Nephron progenitor cell (in vitro differentiated cells): ENCODE measurements at regions not wholly inside any gene's neighbourhood (a gene's known extent, or its start where the extent isn't known, plus 50 kb on each side); places are given as distances from the start of the nearest gene placed in this dataset.

ENCODE experiments used
- DNase-seq: peaks from one replicate; pipeline ENCODE4 v3.0.0; 2021
- H3K27ac Mint-ChIP-seq: 2 replicates; pipeline ENCODE4 v1.8.0; 2021; ENCODE audit warnings: mild to moderate bottlenecking, moderate library complexity, mixed read lengths
- H3K27me3 Mint-ChIP-seq: 2 replicates; pipeline ENCODE4 v1.8.0; 2021; ENCODE audit warnings: mild to moderate bottlenecking, low read depth, mixed read lengths; ENCODE audit not compliant: poor library complexity
- H3K36me3 Mint-ChIP-seq: 2 replicates; pipeline ENCODE4 v1.8.0; 2021; ENCODE audit warnings: low read depth, mixed read lengths
- H3K4me1 Mint-ChIP-seq: 2 replicates; pipeline ENCODE4 v1.8.0; 2021; ENCODE audit warnings: mixed read lengths
- H3K4me3 Mint-ChIP-seq: 2 replicates; pipeline ENCODE4 v1.8.0; 2021; ENCODE audit warnings: mild to moderate bottlenecking, moderate library complexity, mixed read lengths
- H3K9me3 Mint-ChIP-seq: 2 replicates; pipeline ENCODE4 v1.8.0; 2021; ENCODE audit warnings: mild to moderate bottlenecking, moderate library complexity, mixed read lengths
- TF ChIP-seq, protein P1 (sequence below): fragments of 200-600 bp; sonication (generic); IDR thresholded peaks from 2 replicates; pipeline ENCODE4 v1.5.0; 2021; ENCODE audit warnings: antibody characterized with exemption

DNA sequence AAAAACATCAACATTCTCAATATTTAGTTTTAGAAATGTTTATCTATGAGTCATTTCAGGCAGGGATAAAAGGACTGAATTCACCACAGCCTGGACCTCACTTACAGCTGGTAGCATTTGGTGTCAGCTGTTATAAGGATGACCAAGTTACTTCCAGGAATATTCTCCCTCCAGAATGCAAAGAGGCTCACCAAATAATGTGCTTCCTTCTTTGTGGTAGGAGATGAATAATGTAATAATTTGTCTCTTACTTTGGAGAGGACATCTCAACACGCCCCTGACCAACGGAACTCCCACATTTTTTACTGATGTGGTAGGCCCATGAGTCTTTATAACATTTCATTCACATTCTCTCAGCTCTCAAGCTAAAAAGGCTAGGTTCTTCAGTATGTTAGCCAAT lies 825.9 kb upstream of the GRAMD2B start:
- TF ChIP-seq, protein P1, sequence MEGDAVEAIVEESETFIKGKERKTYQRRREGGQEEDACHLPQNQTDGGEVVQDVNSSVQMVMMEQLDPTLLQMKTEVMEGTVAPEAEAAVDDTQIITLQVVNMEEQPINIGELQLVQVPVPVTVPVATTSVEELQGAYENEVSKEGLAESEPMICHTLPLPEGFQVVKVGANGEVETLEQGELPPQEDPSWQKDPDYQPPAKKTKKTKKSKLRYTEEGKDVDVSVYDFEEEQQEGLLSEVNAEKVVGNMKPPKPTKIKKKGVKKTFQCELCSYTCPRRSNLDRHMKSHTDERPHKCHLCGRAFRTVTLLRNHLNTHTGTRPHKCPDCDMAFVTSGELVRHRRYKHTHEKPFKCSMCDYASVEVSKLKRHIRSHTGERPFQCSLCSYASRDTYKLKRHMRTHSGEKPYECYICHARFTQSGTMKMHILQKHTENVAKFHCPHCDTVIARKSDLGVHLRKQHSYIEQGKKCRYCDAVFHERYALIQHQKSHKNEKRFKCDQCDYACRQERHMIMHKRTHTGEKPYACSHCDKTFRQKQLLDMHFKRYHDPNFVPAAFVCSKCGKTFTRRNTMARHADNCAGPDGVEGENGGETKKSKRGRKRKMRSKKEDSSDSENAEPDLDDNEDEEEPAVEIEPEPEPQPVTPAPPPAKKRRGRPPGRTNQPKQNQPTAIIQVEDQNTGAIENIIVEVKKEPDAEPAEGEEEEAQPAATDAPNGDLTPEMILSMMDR: no peak
- no peak for DNase-seq

DNA sequence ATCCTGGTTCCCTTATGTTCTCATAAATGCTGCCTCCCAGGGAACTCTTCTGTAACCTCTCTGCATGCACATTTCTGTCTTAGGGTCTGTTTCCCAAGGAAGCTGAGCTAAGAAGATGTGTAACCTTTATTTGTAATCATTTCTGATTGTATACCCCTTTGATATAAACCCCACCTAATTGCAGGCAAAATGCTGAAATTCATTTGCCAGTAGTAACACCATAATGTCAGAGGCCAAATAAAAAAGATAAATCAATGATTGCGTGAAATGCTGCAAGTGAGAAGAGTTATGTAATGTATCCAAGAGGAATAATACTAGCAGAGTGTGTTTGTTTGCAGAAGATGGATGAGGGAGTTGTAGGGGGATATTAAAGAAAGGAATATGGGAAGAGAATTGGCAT lies 822.6 kb upstream of the GRAMD2B start:
- peaks cover 10% of the 10 kb centered on the region for H3K4me1 Mint-ChIP-seq
- TF ChIP-seq, protein P1: no peak
- H3K4me3 Mint-ChIP-seq: no peak overlapping the region
- H3K27me3 Mint-ChIP-seq: no peaks in the 10 kb centered on the region
- no peaks in the 10 kb centered on the region for H3K36me3 Mint-ChIP-seq
- H3K9me3 Mint-ChIP-seq: peaks cover 1% of the 10 kb centered on the region
- no peak for DNase-seq
- H3K27ac Mint-ChIP-seq: no peak overlapping the region

More for the DNA sequence above, 825.9 kb upstream of the GRAMD2B start:
- Mint-ChIP-seq H3K27me3 (no peaks in the 10 kb centered on the region), H3K36me3 (no peaks in the 10 kb centered on the region), H3K9me3 (no peaks in the 10 kb centered on the region), H3K4me1 (peaks cover 4% of the 10 kb centered on the region), H3K4me3 (no peak overlapping the region), H3K27ac (peak overlapping the region; percentile 65)

DNA sequence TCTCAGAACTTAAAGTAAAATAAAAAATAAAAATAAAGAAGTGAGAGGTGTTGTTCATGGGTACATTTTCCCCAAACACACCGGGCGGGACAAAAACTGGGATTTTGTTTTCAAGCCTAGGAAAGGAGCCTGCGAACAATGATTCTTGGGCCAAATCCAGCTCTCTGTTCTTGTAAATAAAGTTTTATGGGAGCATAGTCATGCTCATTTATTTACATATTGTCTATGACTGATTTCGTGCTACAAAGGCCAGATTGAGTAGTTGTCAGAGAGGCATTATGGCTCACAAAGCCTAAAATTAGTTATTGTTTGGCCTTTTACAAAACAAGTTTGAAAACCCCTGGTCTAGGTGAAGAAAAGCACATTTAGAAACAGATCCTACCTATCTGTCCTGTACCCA lies 821.0 kb upstream of the GRAMD2B start:
- no peaks in the 10 kb centered on the region for H3K27me3 Mint-ChIP-seq
- TF ChIP-seq, protein P1: no peak
- H3K4me1 Mint-ChIP-seq: peaks cover 6% of the 10 kb centered on the region
- peaks cover 13% of the 10 kb centered on the region for H3K9me3 Mint-ChIP-seq
- DNase-seq: no peak
- H3K27ac Mint-ChIP-seq: no peak overlapping the region
- no peak overlapping the region for H3K4me3 Mint-ChIP-seq
- peaks cover 7% of the 10 kb centered on the region for H3K36me3 Mint-ChIP-seq

DNA sequence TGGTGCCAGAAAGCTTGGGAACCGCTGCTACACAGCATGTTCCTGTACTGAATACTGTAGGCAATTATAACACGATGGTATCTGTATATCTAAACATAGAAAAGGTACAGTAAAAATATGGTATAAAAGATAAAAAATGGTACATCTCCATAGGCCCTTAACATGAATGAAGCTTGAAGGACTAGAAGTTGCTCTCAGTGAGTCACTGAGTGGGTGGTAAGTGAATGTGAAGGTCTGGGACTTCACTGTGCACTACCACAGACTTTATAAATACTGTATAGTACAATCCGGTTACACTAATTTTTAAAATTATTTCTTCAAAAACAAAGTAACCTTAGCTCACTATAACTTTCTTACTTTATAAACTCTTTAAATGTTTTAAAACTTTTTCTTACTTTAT lies 819.9 kb upstream of the GRAMD2B start:
- TF ChIP-seq, protein P1: no peak
- H3K4me1 Mint-ChIP-seq: peaks cover 6% of the 10 kb centered on the region
- H3K27ac Mint-ChIP-seq: no peak overlapping the region
- peaks cover 7% of the 10 kb centered on the region for H3K36me3 Mint-ChIP-seq
- H3K4me3 Mint-ChIP-seq: no peak overlapping the region
- DNase-seq: no peak
- peaks cover 13% of the 10 kb centered on the region for H3K9me3 Mint-ChIP-seq
- no peaks in the 10 kb centered on the region for H3K27me3 Mint-ChIP-seq

DNA sequence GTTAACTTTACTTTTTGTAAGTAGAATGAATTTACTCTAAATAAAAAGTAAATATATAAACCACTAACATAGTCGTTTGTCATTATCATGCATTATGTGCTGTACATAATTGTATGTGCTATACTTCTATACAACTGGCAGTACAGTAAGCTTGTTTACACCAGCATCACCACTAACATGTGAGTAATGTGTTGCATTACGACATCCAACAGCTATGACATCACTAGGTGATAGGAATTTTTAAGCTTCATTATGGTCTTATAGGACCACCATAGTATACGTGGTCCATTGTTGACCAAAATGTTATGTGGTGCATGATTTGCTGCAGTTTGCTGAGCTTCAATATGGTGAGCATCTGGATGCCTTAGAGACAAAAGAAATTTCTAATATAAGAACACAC lies 819.1 kb upstream of the GRAMD2B start:
- Mint-ChIP-seq H3K27me3 (no peaks in the 10 kb centered on the region), H3K9me3 (peaks cover 13% of the 10 kb centered on the region), H3K36me3 (peaks cover 7% of the 10 kb centered on the region), H3K27ac (no peak overlapping the region), H3K4me1 (peaks cover 6% of the 10 kb centered on the region), H3K4me3 (no peak overlapping the region)
- no peak for DNase-seq
- TF ChIP-seq, protein P1: no peak

DNA sequence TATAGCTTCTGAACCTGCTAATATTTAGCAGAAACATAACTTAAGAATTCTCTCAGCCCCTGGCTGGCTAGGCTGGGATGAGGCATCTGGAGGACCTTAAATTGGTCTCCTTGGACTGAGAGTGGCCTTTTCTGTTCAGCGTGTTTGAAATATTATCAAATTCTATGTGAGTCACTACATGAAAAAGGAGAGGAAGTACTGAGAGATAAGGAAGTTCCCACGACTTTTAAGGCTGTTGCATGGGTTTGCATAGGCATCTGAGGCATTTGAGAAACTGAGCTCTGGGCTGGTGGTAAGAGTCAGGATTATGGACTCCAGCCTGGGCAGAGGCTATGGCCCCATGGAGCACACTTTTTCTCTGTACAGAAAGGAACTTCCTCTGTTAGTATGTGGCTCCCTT lies 816.2 kb upstream of the GRAMD2B start:
- no peak overlapping the region for H3K4me3 Mint-ChIP-seq
- DNase-seq: no peak
- peaks cover 13% of the 10 kb centered on the region for H3K4me1 Mint-ChIP-seq
- peaks cover 13% of the 10 kb centered on the region for H3K9me3 Mint-ChIP-seq
- no peak overlapping the region for H3K27ac Mint-ChIP-seq
- TF ChIP-seq, protein P1: no peak
- peaks cover 7% of the 10 kb centered on the region for H3K36me3 Mint-ChIP-seq
- H3K27me3 Mint-ChIP-seq: no peaks in the 10 kb centered on the region
